Ovary (tissue), 3 donors: ENCODE measurements at regions not wholly inside any gene's neighbourhood (a gene's known extent, or its start where the extent isn't known, plus 50 kb on each side); places are given as distances from the start of the nearest gene placed in this dataset.

Source experiments
- CTCF ChIP-seq, 3 donors: fragments of 450-650 bp in 2 of 3; fragments of 200-600 bp in 1 of 3; IDR thresholded peaks; one replicate each; pipeline versions ENCODE4 v1.5.1 to v1.8.0; 2016 to 2022; ENCODE audit warnings: antibody characterized with exemption in 3 of 3, mild to moderate bottlenecking in 1 of 3
- EP300 ChIP-seq: sonication (generic); formaldehyde crosslinking; IDR thresholded peaks from one replicate; pipeline ENCODE4 v1.6.1; 2017; ENCODE audit warnings: antibody characterized with exemption
- POLR2A ChIP-seq: fragments of 450-650 bp; IDR thresholded peaks from one replicate; pipeline ENCODE4 v1.6.1; 2017; ENCODE audit warnings: antibody characterized with exemption, mild to moderate bottlenecking, moderate library complexity
- donor health status: DM: no; HTN: no; CAD: no.

GRCh38 chr19:24029941-24030636, 56.9 kb upstream of the ZNF254 start:
- no peak for TF ChIP-seq CTCF (IDR thresholded peaks at IDR 0.05)
- TF ChIP-seq POLR2A, result no peak
- no peak for TF ChIP-seq EP300
